Ovary (tissue), 7 donors: ENCODE measurements at regions not wholly inside any gene's neighbourhood (a gene's known extent, or its start where the extent isn't known, plus 50 kb on each side); places are given as distances from the start of the nearest gene placed in this dataset.

Experiments used
- DNase-seq, 5 donors: peaks; one replicate each; pipeline ENCODE4 v3.0.0-alpha.2; 2019 to 2020
- H3K27ac ChIP-seq, 2 donors: fragments of 200-600 bp; one replicate each; pipeline versions ENCODE4 v1.5.1 to v1.8.0; 2019 to 2022
- H3K27me3 ChIP-seq: fragments of 200-600 bp; one replicate; pipeline ENCODE4 v1.8.0; 2022
- H3K36me3 ChIP-seq: fragments of 200-600 bp; sonication (generic); one replicate; pipeline ENCODE4 v1.5.1; 2019
- H3K4me1 ChIP-seq: one replicate; pipeline ENCODE4 v1.8.1; 2013; ENCODE audit warnings: mild to moderate bottlenecking, moderate library complexity; ENCODE audit not compliant: insufficient read depth
- H3K4me3 ChIP-seq: fragments of 200-600 bp; sonication (generic); one replicate; pipeline ENCODE4 v1.5.1; 2017
- H3K9me3 ChIP-seq, 2 donors: fragments of 200-600 bp in 1 of 2; sonication (generic) in 1 of 2; one replicate each; pipeline versions ENCODE4 v1.5.1 to v1.8.1; 2013 to 2019; ENCODE audit warnings: mild to moderate bottlenecking in 1 of 2, moderate library complexity in 1 of 2
- CTCF ChIP-seq, 3 donors: fragments of 450-650 bp in 2 of 3; fragments of 200-600 bp in 1 of 3; IDR thresholded peaks; one replicate each; pipeline versions ENCODE4 v1.5.1 to v1.8.0; 2016 to 2022; ENCODE audit warnings: antibody characterized with exemption in 3 of 3, mild to moderate bottlenecking in 1 of 3
- EP300 ChIP-seq: sonication (generic); formaldehyde crosslinking; IDR thresholded peaks from one replicate; pipeline ENCODE4 v1.6.1; 2017; ENCODE audit warnings: antibody characterized with exemption
- POLR2A ChIP-seq: fragments of 450-650 bp; IDR thresholded peaks from one replicate; pipeline ENCODE4 v1.6.1; 2017; ENCODE audit warnings: antibody characterized with exemption, mild to moderate bottlenecking, moderate library complexity
- WGBS, 3 donors: extraction: QIAGEN DNeasy Blood & Tissue Kit in 1 of 3; methylation state at CpG; one replicate each; pipeline versions ENCODE4 v1.1.5 to v1.1.7; 2013 to 2017; 5-methylcytosine and 5-hydroxymethylcytosine counted together
- intact Hi-C, 4 donors: fragments of 100-400 bp; cut with DNase I; formaldehyde crosslinking; loops; one replicate each; pipeline versions ENCODE4 v1.11.0 to v1.15.1; 2022 to 2023
- donor health status: DM: no; HTN: no; CAD: no; lungs with moderate emphysema.
- donor health status: DM: no; HTN: no; CAD: no.
- donor health status: Bipolar disorder and iron deficiency.
- donor health status: DM: no; HTN: no; CAD: no.
- donor health status: DM: yes; HTN: yes; CAD: no.

- Histone ChIP-seq H3K9me3 (no peaks in the 10 kb centered on the region), H3K27ac (no peak overlapping the region), H3K27me3 (no peaks in the 10 kb centered on the region), H3K4me3 (no peak overlapping the region), H3K4me1 (no peaks in the 10 kb centered on the region), H3K36me3 (no peaks in the 10 kb centered on the region)
- DNase-seq = no peak
- intact Hi-C loops = no loop called here
- TF ChIP-seq CTCF (IDR thresholded peaks at IDR 0.05) (no peak), EP300 (no peak), POLR2A (no peak)
- WGBS, 3 donors = 69 to 72% (median 71%) methylated on average over 3 of the region's 3 CpGs
These were observed 1910.2 kb upstream of the PRR20A start for GRCh38 chr13:55230570-55230908.

GRCh38 chr13:55234311-55234710 lies 1906.4 kb upstream of the PRR20A start:
- TF ChIP-seq CTCF (IDR thresholded peaks at IDR 0.05) (no peak), EP300 (no peak), POLR2A (no peak)
- DNase-seq = no peak
- H3K36me3 ChIP-seq = no peaks in the 10 kb centered on the region
- 74 to 79% (median 77%) methylated on average over 5 of the region's 5 CpGs for WGBS, 3 donors
- no peaks in the 10 kb centered on the region for H3K9me3 ChIP-seq
- H3K4me3 ChIP-seq = no peak overlapping the region
- intact Hi-C loops = no loop called here
- no peak overlapping the region for H3K27ac ChIP-seq
- H3K27me3 ChIP-seq = no peaks in the 10 kb centered on the region
- no peaks in the 10 kb centered on the region for H3K4me1 ChIP-seq

- Histone ChIP-seq H3K4me1 (no peaks in the 10 kb centered on the region), H3K4me3 (no peak overlapping the region), H3K27me3 (no peaks in the 10 kb centered on the region), H3K9me3 (no peaks in the 10 kb centered on the region), H3K36me3 (no peaks in the 10 kb centered on the region), H3K27ac (no peak overlapping the region)
- intact Hi-C loops = no loop called here
- whole genome bisulfite sequencing, 3 donors = 59 to 70% (median 60%) methylated on average over 4 of the region's 4 CpGs
- no peak for DNase-seq
- TF ChIP-seq POLR2A = no peak
- no peak for TF ChIP-seq EP300
- TF ChIP-seq CTCF (IDR thresholded peaks at IDR 0.05) = no peak
These were observed 1895.6 kb upstream of the PRR20A start for GRCh38 chr13:55245005-55245644.

GRCh38 chr13:55255236-55255635 lies 1885.5 kb upstream of the PRR20A start:
- H3K36me3 ChIP-seq = no peaks in the 10 kb centered on the region
- 68 to 70% (median 68%) methylated on average over 6 of the region's 6 CpGs for WGBS, 3 donors
- TF ChIP-seq CTCF (IDR thresholded peaks at IDR 0.05) = no peak
- TF ChIP-seq POLR2A = no peak
- TF ChIP-seq EP300 = no peak
- no peak overlapping the region for H3K27ac ChIP-seq
- no peaks in the 10 kb centered on the region for H3K27me3 ChIP-seq
- H3K4me1 ChIP-seq = no peaks in the 10 kb centered on the region
- H3K4me3 ChIP-seq = no peak overlapping the region
- H3K9me3 ChIP-seq = no peaks in the 10 kb centered on the region
- intact Hi-C loops = no loop called here
- DNase-seq = no peak
